Activated T-cell treated with anti-CD3 and anti-CD28 coated beads, Interleukin-2, amount 50 U/mL, for 1 hour (primary cell): ENCODE measurements at regions not wholly inside any gene's neighbourhood (a gene's known extent, or its start where the extent isn't known, plus 50 kb on each side); places are given as distances from the start of the nearest gene placed in this dataset.
"Not testable (repeated sequence)": the region's sequence is repeated elsewhere in the genome, so short reads cannot be mapped to it uniquely, and the experiment has no call there.

Experiments used
- DNase-seq: peaks from one replicate; pipeline ENCODE4 v3.0.0-alpha.2; 2020

GRCh38 chr15:31193291-31193690 lies 91.8 kb upstream of the TRPM1 start:
- DNase-seq: no peak

- DNase-seq: no peak
These were observed 94.3 kb upstream of the TRPM1 start for GRCh38 chr15:31195871-31196270.

- DNase-seq: peak; percentile 58
These were observed 96.2 kb upstream of the TRPM1 start for GRCh38 chr15:31197497-31198414.

GRCh38 chr15:31200735-31201151 lies 99.2 kb upstream of the TRPM1 start:
- peak; percentile 75 for DNase-seq

GRCh38 chr15:31202953-31203352 lies 101.4 kb upstream of the TRPM1 start:
- DNase-seq: peak; percentile 38

GRCh38 chr15:31203999-31204398 lies 102.5 kb upstream of the TRPM1 start:
- no peak for DNase-seq

- DNase-seq: no peak
These were observed 105.1 kb upstream of the TRPM1 start for GRCh38 chr15:31206386-31207181.

GRCh38 chr15:31207246-31207645 lies 105.7 kb upstream of the TRPM1 start:
- DNase-seq: no peak

- DNase-seq: not testable (repeated sequence)
These were observed 106.3 kb upstream of the TRPM1 start for GRCh38 chr15:31207861-31208260.

GRCh38 chr15:31208817-31209216 lies 107.3 kb upstream of the TRPM1 start:
- no peak for DNase-seq

- no peak for DNase-seq
These were observed 109.8 kb upstream of the TRPM1 start for GRCh38 chr15:31211353-31211752.

GRCh38 chr15:31212326-31213080 lies 111.0 kb upstream of the TRPM1 start:
- no peak for DNase-seq

GRCh38 chr15:31214158-31214863 lies 112.3 kb upstream of the KLF13 start:
- DNase-seq: peak; percentile 42

- DNase-seq: no peak
These were observed 111.7 kb upstream of the KLF13 start for GRCh38 chr15:31214864-31215489.

- peak; percentile 83 for DNase-seq
These were observed 111.0 kb upstream of the KLF13 start for GRCh38 chr15:31215490-31216214.

GRCh38 chr15:31216215-31216911 lies 110.3 kb upstream of the KLF13 start:
- no peak for DNase-seq

GRCh38 chr15:31217067-31217466 lies 109.6 kb upstream of the KLF13 start:
- DNase-seq: peak; percentile 0

- peak; percentile 17 for DNase-seq
These were observed 108.9 kb upstream of the KLF13 start for GRCh38 chr15:31217566-31218270.

GRCh38 chr15:31219221-31219620 lies 107.4 kb upstream of the KLF13 start:
- DNase-seq: no peak
